NCI-H510A treated with DMSO at 0.1 percent for 48 hours (cell line): ENCODE measurements at regions not wholly inside any gene's neighbourhood (a gene's known extent, or its start where the extent isn't known, plus 50 kb on each side); places are given as distances from the start of the nearest gene placed in this dataset.

Experiments used
- DNase-seq: peaks from one replicate; lab custom pipeline; 2025; lab: John Stamatoyannopoulos, UW

DNA sequence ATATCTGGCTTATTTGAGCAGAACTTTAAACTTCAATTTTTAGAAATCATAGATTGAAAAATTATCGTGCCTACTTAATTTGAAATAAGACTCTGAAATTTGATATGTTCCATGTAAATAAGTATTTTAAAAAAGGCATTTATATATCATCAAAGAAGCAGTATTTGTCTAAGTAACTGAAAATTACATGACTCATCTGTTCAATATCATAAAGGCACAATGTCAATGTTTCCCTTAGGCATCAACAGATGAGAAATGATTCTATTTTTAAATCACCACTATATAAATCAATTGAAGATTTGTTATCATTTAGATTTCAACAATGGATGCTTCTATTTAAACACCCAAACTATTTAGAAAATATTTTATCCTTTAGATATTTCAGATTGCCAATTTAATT lies 142.9 kb upstream of the POU5F2 start:
- no peak for DNase-seq

DNA sequence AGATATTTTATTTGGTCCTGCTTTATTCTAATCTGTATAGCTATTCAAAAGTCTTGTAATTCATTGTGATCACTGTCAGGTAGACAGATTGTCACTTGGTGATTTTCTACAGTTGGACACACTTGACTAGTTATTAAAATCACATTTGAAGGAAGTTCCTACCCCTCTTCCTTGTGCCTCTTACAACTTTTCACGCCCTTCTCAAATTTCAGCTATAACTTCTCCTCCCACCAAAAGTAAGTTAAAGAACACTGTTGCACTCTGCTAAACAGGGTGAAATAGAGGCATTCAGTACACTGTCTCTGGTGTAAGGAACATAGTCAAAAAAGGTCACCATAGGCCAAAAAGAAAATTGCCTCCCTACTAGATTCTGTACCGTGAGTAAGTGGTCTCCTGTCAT lies 142.1 kb upstream of the POU5F2 start:
- DNase-seq = no peak

DNA sequence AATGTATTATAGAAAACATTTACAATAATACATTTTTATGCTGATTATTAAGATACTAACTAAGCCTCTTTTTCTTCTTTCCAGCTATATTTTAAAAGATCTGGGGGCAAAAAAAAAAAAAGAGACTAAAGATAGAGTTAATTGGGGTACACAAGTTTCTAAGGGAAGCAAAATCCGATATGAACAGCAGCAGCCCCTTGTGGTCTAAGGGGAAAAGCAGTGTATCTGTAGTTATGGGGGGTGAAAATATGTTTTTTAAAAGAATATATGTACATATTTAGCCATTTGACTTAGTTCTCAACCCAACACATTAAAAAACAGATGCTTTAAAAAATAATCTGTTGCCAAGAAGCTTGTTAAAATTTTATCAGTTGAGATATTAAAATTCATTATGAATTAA lies 134.3 kb upstream of the POU5F2 start:
- DNase-seq = no peak

DNA sequence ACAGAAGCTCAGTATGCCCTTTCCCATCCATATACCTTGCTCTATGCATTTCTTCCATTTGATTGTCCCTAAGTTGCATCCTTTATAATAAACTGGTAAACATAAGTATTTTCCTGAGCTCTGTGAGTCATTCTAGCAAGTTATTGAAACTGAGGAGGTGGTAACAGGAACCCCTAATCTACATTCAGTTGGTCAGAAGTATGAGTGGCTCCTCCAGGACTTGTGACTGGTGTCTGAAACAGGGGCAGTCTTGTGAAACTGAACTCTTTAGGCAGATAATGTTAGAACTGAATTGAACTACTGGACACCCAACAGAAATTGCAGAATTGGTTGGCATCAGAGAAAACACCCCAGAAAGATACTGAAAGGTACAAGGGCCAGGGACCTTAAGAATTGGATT lies 133.1 kb upstream of the POU5F2 start:
- no peak for DNase-seq

DNA sequence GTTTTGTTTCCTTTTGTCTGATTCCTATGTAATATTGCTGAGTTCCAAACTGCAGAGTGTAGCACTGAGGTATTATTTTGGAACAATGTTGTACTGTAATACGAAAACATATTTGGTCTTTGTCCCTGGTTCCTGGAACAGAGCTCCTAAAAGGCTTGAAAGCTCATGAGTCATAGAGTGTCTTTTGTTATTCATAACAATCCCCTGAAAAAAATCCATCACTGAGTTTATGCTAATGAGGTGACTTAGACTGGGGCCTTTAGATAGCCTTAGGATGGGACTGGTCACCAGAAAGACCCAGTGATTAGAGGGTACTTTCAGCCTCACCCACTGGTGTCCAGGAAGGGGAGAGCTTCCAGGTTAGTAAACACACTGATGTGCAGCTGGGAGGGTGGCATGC lies 132.7 kb upstream of the POU5F2 start:
- DNase-seq = no peak

DNA sequence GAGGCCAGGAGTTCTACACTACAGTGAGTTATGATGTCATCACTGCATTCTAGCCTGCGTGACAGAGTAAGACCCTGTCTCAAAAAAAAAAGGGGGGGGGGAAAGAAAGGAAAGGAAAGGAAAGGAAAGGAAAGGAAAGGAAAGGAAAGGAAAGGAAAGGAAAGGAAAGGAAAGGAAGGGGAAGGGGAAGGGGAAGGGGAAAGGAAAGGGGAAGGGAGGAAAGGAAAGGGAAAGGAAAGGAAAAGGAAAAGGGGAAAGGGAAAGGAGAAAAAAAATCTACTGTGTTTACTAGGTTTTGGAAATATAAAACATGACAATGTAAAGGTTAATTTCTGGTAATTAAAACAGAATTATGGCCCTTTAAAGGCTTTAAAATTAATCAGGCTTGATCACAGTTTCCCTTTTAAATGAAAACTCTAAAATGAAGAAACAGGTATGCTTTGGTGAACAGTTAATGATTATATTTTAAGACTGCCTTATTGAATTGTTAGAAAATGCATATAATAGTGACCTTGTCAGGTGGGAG lies 131.9 kb upstream of the POU5F2 start:
- no peak for DNase-seq

DNA sequence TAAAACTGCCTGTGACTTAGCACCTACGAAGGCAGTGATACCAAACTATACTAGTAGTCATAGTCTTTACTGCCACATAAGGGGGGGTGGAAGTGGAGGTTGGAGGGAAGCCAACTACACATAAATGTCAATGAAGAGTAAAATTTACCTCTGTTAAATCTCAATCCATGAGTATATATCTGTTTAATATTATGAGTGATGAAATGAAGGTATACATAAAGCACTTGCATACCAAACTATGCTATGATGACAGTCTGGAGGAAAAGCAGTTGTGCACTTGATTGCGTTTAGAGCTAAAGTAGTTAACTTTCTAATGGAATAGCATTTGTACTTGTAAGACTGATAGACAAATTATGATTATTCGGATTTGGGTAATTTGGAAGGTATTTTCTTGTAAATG lies 129.2 kb upstream of the POU5F2 start:
- no peak for DNase-seq

DNA sequence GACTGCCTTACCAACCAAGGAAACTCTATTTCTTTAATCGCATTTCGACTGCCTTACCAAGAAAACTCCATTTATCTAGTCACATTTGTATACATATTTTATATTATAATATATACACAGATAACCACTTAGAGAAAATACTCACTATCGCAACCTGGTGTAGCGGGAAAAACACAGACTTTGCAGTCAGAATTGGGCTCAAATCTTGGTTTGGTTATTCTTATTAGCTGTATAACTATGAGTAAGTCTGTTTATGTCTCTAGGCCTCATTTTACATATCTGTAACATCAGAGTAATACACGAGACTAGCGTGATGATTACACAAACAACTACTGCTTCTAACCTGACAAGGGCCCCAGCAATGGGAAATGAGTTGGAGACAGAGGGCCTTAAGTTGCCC lies 127.5 kb upstream of the POU5F2 start:
- no peak for DNase-seq

DNA sequence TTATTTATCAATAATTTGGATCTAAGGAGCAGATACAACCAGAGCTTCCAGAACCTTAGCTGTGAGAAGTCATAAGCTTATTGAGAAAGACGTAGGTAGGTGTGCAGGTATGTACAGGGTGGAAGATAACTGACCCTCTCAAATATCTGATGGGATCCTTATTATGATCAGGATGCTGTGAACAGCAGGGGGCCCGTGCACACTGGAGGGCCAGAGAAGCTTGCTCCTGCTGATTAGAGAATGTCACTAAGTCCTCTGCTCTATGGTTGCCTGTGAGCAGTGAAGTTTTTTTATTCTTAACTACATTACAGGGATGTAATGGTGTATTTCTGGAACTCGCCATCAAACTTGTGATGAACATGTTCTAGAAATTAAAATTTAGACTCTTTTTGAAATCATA lies 108.9 kb upstream of the POU5F2 start:
- DNase-seq = no peak

DNA sequence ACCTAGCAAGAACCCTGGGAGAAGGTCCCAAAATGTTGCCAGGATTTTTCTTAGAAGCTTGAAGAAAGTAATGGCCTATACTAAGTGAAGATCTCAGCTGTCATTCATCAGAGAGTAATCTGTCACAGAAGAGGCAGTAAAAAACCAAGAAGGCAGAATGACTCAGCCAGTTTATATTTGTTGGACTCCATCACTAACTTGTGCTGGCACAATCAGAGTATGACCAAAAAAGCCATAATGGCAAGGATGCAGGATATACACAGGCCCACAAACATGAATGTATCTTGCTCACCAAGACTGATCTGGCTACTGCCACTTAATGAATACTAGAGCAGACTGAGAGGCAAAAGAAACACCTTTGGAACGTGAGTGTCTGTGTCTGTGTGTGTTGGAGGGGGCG lies 104.0 kb upstream of the POU5F2 start:
- no peak for DNase-seq

DNA sequence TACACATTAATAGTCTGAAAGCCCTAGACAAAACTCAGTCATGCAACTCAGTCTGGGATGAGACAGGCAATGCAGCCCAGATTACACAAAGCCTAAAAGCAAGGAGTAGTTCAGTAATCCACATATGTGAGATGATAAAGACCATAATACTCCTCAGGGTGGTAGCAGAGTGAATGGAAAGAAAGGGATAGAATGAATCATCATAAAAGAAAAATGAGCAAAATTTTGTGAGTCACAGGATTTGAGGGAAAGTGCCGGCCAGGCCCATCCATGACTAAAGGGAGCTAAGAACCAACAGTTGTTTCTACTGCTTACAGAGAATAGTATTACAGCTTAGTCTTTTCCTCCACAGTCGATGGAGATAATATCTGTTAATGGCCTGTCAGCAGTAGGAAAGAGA lies 90.0 kb upstream of the POU5F2 start:
- no peak for DNase-seq

DNA sequence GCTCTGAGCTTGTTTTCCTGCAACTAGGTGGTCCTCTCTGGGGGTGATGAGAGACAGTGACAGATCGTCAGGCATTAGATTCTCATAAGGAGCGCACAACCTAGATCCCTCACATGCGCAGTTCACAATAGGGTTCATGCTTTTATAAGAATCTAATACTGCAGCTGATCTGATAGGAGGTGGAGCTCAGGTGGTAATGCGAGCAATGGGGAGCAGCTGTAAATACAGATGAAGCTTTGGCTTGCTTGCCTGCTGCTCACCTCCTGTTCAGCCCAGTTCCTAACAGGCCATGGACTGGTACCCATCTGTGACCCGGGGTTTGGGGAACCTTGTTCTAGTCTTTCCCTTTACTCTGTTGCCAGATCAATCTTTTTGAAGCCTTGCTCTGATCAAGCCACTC lies 89.5 kb upstream of the POU5F2 start:
- DNase-seq = no peak

DNA sequence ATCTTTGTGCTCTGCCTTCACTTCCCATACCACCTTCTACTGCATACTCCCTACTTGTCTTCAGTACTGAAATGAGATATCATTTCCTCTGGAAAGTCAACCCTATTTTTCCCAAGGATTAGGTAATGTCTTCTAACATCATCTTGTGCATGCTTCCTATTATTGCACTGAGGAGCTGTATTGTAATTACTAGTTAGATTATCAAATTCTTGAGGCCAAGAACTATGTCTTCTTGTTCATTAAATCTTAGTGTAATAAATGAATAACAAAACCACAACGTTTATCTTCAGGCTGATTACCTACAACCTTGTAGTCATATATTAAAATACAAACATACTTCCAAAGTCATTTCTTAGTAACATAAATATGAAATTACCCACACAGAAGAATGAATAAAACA lies 87.9 kb upstream of the POU5F2 start:
- no peak for DNase-seq

DNA sequence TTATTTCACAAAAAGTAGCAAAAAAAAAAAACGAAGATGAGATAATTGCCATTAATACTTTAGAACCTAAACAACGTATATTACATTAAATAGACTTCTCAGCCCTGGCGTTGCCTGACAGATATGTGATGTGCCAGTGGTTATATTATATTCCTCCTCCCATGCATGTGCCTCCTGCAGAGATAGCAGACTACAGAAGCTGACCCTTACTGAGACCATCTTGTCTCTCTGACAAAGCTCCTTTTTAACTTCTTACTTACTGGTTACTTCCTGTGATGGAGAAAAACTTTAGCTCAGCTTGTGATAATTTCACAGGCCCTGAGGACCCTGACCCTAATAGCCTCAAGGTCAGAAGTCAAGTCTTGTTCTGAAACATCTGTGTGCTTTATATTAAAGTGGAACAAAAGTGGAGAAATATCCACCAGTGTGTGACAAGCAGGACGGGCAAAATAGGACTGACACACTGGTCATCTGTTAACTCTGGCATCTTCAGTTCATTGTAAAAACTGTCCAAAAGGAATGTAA lies 80.6 kb upstream of the POU5F2 start:
- DNase-seq = no peak

DNA sequence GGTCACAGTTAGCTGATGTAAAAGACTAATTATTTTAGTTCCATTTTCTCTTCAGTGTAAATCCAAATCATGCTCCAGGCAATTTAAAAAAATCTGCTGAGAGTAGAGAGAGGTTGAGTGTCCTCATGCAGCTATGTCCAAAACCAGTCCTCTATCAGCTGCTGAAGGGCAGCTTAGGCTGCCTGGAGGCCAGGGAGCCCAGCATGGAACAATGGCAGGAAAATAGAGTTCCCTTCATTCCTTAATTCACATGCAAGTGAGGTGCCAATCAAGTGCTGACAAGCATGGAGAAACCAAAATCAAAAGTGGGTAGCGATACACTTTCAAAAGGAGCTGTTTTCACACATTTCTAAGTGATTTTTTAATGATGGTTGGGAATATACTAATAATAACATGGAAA lies 78.3 kb upstream of the POU5F2 start:
- DNase-seq = no peak

DNA sequence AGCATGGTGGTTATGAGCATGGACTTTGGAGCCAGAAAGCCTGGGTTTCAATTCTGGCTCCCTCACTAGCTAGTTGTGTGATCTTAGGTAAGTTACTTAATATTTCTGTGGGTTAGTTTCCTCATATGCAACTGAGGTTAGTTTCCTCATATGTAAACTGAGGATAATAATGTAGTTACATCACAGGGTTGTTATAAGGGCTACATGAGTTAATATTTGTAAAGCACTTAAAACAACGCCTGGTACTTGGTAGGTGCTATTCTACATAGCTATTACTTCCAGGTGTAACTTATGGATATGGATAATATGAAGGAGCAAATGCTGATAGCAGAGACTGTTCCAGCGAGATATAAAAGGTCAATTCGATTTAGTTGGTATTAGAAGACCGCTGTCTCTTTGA lies 69.4 kb upstream of the POU5F2 start:
- no peak for DNase-seq

DNA sequence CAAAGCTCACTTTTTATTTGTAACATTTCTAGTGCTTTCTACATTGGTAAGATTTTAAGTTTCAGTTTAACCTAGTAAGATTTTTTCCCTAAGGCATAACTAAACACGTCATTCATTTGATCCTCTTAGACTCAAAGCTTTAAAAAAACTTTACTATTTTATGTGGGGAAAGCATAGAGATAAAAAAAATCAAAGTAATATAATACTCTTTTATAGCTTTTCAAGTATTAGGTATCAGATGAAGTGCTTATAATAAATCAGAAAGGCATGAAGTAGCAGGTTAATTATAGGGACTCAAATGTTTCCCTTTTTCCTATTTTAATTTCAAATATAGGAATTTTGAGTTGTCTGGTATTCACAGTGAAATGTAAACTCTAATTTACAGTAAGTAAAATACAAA lies 68.0 kb upstream of the POU5F2 start:
- no peak for DNase-seq

DNA sequence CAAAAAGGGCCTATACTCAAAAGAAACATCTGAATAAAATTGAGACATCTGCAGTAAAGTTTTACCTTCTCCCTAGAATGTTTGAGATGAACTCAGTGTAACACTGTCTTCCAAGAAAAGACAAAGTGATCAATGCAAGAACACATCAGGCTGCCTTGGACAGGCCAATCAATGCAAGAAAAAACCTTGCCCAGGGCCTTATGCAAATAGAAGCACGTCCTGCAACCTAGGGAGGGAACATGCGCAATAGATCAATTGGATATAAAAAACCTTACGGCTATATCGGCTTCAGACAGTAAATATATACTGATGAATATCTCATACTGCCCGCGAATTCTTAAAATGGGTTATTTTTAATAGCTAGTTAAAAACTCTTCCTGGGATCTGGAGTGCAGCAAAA lies 66.4 kb upstream of the POU5F2 start:
- no peak for DNase-seq

DNA sequence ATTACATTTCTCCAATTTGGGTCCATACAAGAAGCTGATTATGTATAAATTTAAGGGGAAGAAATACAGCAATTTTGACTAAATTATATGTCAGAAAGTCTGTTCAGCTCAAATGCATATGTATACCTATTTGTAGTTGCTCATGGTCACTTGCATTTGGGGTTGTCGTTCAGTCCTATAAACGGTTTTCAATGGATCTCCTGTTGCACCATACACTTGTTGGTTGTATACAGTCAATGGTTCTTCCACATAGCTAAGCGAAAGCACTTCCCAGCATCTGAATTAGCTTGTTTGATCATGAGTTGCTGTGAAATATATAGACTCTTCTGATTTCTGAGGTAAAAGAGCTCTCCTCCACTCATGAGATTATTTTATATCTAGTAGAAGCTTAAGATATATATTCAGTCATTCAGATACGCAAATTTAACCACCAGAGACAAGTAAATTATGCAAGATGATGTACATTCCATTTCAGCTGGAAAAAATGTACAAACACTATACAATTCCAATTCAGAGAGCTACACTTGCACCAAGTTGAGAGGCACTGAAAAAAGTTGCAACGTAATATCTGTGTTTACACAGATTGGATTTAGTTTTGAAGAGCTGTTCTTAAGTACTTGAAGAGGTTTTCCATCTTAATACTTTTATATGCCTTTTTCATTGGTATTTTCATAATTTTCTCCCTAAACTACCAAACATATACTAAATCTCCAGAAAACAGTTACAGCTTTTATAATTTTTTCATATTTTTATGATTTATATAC lies 64.4 kb upstream of the POU5F2 start:
- peak; percentile 1 for DNase-seq

DNA sequence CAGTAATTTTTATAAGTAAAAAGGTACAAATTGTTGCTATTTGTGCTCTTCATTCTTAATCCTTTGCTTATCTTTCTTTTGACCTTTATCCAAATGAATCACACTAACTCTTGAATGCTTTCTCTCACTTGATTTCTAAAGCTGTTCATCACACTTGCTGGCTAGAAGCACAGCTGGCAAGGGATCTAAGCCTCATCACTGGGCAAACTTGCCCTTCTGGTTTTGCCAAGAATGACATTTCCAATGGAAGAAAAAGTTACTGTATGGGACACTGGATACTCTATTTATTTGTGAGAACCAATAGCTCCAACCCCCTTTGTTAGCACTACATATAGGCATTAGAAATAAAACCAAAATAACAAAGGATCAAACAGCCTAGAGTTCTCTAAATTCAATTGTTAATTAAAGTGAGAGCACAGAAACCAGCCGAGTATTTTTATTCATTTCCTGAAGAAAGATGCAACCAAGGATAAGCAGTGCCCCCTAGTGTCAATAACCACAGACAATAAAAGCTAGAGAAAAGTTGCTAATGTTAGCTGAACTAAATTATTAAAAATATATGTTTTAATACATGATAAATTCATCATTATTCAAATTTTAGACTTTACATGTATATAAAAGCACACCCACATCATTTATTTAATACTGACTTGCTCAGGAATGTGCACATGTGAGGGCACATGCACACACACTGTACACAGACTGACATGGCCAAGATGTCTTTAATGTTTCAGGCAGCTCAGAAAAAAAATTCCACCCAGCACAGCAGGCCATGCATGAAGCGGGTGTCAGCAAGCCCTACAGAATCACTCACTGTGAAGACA lies 59.8 kb upstream of the POU5F2 start:
- DNase-seq = peak; percentile 75

DNA sequence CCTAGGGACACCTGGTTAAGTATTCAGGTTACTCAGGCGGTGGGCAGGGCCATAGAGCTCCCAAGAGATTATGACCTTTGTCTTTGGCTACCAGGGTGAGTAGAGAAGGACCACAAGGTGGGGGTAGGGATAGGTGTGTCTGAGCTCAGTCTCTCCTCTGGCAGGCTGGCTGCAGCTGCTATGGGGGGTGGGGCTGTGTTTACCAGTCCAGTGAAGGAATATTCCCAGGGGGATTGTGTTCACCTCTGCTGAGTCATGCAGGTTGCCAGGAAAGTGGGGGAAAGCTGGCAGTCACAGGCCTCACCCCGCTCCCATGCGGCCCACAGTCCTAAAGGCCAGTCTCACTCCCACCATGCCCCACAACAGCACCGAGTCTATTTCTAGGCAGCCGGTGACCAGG lies 53.6 kb upstream of the POU5F2 start:
- DNase-seq = no peak

DNA sequence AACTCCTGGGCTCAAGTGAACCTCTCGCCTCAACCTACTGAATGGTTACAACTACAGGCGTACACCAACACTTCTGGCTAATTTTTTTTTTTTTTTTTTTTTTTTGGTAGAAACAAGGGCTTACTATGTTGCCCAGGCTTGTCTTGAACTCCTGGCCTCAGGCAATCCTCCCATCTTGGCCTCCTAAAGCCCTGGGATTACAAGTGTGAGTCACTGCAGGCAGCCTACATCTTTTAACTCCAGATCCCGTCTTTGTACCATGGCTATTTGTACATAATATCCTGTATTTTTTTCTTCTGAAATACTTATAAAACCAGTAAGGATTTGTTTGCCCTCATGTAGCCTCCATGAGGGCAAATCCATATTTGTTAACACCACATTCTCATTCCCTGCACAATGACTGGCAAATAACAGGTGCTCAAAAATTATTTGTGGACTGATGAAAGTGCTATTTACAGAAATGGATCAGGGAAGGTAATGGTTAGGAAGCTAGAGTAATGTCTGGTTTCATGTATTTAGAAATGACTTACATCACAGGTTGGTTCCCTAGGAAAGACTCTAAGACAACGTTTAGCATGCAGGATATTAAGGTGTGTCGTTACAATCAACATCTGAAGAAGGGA lies 51.9 kb upstream of the POU5F2 start:
- no peak for DNase-seq

DNA sequence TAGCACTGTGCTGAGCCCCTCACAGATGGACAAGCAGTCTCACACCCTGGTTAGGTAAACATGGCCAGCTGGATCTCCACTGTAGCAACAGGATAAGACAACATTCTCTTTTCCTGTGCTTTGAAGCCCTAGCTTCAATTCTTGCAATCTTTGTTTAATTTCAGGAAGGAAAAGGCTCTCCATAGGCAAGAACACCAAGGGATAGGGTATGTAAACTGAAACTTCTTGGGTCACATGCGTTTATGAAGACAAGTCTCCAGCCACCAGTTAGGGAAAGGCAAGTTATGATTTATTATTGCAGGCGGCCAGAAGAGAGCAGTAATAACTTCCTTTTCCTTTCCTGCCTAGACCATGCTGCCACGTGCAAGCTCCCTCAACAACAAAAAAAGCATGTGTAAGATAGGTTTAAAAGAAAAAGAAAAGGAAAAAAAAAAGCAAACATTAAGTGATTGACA lies 50.1 kb upstream of the POU5F2 start:
- peak; percentile 37 for DNase-seq
